HK-2 (cell line): ENCODE measurements at regions not wholly inside any gene's neighbourhood (a gene's known extent, or its start where the extent isn't known, plus 50 kb on each side); places are given as distances from the start of the nearest gene placed in this dataset.

Source experiments
- DNase-seq: peaks from one replicate; pipeline ENCODE4 v3.0.0-alpha.2; 2018; ENCODE audit not compliant: unreplicated experiment

DNA sequence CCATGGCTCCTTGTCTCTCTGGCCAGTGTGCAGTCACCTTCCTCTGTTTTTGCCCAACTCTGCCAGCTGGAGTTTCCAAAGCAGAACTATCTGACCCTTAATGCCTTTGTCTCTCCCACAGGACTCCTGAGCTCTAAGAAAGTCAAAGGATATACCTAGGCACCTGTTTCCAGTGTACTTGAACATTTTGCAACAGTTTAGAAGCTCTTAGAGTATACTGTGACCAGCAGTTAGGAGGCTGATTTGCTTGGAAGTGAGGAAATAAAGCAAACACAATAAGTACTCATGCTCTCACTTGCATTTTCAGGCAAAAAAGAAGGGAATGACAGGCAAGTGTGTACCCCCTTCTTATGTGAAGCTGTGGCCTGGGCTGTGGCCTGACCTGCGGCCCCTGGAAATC lies 204.3 kb upstream of the PLET1 start:
- no peak for DNase-seq

DNA sequence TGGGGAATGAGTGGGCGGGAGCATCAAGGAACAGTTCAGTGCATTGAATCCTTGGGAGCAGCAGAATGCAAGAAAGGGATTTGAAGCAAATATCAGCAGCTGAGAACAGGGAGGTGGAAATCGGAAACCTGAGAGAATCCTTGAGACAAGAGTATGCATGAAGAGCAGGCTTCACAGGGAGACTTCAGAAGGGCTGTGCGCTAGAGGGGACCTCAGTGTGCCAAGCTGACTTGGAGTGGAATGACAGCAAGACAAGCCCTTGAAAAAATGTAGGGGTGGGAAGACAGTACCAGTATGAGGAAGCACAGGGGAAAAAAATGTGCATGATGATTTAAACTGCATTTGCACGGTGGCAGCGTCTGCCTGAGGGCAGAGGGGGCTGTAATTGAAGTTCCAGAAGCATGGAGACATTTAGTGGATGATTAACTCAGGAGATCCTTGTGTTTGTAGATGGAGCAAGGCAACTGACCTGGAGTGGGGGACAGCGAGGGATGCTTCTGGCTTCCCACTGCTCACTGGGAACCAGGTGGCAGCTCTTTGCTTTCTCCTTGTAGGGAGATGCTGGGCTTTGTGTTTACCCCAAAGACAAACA lies 204.9 kb upstream of the PLET1 start:
- DNase-seq, result no peak

DNA sequence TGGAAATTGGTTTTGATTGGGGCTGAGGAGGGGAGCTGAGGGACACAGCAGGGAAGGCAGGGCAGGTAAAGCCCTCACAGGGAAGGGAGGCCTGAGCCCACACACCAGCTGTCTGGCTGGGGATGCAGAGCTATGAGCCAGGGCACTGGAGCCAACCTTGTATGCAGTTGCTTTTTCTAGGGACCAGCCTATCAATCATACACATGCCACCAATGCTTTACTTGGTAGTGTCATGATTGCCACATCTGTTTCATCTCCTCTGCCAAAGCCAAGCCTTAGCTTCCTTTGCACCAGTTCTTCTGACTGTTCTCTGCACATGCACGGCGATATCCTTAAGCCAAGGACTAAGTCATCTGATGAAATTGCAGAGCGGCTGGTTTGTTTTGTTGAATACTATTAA lies 207.1 kb upstream of the PLET1 start:
- no peak for DNase-seq

DNA sequence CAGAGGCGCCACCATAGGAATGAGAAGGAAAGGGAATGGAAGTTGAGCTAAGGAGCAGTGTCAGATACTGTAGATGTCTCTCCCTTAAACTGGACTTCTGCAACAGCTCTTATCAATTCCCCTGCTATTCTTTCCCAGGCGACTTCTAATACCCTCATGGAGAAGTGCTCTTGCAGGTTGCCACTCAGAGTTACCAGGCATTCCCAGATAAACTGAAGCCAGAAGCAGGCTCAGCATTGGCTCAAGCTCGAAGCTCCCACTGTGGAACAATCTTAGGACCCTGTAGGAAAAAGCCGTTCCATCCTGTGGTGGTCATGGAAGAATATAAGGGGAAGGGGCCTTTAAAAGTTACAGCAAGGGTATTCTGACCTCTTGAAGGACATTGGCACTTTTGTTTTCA lies 208.7 kb upstream of the PLET1 start:
- DNase-seq, result no peak

DNA sequence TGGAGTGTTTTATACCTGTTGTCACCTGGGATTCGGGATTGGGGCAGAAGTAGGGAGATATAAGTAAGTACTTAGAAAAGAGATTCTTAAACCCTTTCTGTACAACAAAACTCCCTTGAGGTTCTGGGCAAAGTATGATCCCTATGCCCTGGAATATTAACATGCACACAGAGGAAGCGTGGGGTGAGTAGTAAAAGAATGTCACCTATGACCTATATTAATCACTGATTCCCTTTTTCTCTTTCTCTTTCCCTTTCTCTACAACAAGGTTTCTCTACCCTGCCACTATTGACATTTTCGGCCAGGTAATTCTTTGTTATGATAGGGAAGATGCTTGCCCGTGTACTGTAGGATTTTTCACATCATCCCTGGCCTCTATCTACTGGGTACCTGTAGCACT lies 209.7 kb upstream of the PLET1 start:
- DNase-seq, result no peak

DNA sequence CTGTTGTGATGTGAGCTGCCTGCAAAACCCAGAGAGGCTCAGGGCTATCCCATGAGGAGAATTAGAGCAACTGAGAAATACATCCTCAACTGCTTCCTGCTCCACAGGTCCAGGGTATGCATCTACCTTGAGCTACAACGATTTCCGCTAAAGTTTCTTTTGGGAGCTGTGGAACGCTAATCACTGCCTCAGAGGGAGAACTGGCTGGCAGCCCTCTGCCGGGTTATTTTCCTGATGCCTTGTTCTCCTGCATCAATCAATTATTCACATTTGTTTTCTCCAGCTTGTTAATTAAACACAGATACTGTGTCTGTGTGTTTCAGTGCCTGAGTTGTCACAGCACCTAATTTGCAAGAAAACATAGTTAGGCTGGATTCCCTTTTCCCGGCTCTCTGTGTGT lies 211.1 kb upstream of the PLET1 start:
- no peak for DNase-seq

DNA sequence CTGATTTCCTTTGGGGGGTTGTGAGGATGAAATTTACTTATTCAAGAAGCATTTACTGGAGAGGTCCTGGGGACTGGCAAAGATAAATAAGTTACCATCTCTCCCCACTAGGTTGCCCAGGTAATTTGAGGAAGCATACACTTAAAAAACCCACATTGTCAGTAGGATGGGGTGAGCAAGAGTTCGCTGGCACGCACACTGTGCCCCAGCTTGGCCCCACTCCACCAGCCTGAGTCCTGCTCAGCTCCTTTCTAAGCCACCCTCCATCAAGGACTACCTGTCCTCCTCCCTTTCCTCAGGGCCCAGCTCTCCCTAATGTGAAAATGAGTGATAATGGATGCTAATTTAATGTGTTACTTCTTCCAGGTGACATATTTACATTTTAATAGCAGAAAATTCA lies 216.5 kb upstream of the PLET1 start:
- DNase-seq, result no peak

DNA sequence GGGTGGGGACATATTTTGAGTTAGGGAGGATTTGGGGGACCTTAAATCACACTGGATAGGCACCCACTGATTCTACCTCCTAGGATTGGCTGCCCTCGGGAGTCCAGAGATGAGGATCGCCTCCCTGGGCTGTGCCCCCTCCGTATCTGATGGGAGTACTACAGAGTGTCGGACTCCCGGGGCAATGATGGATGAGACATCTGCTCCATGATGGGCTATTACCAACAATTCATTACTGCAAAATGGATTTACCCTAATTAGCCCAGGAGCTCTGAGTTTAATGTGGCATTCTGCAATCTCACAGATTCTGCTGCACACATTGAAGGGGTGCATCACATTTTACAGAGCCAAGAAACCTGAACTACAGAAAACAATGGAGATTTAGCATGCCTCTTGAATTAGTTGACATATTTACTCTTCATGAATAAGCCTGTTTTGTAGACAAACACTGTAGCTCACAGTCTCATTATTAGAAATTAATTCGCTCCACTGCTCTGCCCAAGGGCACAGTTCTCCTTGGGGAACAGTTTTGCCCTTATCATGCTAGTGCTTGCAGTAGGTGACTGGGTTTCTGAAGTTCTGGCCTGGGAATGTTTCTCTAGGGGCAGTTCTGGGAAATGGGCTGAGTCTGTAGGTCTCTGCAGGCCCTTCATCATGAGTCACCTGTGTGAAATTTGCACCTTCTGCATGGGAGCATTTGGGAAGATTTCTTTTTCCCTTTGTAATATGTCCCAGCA lies 217.1 kb upstream of the PLET1 start:
- DNase-seq, result no peak

DNA sequence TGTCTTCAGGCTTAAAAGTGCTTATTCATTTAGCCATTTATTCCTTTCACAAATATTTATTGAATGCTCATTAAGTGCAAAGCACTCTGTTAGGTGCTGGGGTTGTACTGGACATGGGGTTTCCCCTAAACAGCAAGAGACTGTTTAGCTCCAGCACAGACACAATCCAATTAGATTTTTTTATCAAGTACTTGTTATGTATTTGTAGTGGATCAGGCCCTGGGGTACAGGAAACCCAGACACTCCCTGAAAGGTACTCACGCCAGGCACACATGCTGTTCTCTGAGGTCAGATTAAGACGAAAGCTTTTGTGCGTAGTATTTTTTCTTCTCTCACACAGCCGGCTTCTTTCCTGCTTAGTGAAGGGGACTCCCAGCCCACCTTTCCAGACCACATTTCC lies 218.1 kb upstream of the PLET1 start:
- no peak for DNase-seq

DNA sequence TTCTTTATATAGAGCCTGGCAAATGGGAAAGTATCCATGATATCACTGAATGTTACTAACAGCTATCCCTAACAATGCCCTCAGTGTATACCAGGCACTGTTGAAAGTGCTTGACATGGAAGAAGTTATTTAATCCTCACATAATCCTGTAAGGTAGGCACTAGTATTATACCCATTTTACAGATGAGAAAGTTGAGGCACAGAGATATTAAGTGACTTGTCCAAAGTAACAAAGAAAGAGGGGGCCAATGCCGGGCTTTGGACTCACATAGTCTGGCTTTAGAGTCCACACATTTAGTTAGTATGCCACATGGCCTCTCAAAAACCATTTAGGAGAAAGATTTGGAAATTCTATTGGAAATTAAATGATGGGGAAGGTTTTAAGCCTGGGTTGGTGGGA lies 220.8 kb upstream of the PLET1 start:
- no peak for DNase-seq

DNA sequence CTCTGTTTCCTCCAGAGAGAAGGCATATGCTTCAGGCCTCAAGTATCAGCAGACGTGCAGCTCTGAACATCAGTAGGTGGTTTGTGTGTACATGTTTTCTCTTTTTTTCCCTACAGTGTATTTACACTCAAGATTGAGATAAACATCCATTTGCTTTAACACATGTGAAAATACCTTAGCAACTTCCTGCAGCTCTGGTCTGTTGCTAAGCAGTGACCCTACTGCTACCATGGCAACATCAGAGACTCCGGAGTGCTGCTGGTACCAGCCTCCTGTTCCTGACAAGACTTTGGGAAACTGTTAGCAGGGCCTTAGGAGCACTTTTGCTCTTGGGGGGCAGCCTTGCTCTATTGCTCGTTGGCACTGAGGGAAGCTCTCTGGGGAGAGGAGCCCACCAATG lies 221.2 kb upstream of the PLET1 start:
- DNase-seq, result no peak

DNA sequence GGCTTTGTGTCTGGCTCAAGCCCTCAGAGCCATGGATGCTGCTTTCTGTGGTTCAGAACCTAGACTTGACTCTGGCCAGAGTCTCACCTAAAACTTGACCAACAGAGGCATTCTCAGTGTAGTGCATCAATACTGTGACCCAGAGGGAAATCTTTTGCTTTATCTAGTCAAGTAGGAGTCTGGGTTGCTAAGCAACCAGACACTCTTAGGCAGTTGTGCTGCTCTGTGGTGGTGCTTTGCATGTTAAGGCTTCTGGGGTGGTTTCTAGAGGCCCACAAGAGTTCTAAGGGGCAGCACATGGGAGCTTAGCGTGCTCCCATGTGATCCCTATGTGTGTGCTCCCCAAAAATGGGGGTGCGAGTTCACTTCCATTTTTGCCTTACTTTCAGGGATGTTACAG lies 224.6 kb upstream of the PLET1 start:
- DNase-seq, result no peak

DNA sequence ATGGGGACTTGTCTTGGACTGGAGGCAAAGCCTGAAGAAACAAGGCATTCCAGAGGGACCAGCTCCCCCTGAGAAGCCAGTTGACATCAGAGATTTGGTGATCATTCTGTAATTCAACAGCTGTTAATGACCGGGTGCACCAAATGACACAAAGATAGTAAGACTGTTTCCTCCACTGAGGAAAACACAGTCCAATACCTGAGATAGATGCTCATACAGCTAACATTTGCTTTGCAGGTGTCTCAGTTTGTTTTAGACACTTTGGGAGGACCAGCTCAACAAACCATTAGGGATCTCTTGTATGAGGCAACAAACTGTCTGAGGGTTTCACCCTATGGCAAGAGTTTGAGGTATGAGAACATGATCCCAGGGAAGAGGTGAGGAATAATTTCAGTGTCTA lies 237.2 kb upstream of the PLET1 start:
- DNase-seq, result no peak

DNA sequence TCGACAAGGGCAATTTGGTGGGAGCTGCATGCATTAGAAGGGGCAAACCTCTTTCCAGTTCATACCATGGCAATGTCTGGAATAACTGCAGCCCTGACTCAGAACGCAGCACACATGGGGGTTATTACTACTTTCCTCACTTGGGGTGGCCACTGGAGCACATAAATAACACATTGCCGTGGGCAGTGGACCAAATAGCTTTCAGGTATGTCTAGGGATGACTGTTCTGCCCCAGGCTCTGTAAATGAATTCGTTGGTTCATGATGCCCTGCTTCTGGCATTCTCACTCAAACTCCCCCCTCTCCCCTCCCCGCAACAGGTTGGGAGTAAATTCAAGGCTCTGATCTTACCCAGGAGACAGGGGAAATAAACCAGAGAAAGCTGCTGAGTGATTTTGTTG lies 238.0 kb upstream of the PLET1 start:
- DNase-seq, result no peak

DNA sequence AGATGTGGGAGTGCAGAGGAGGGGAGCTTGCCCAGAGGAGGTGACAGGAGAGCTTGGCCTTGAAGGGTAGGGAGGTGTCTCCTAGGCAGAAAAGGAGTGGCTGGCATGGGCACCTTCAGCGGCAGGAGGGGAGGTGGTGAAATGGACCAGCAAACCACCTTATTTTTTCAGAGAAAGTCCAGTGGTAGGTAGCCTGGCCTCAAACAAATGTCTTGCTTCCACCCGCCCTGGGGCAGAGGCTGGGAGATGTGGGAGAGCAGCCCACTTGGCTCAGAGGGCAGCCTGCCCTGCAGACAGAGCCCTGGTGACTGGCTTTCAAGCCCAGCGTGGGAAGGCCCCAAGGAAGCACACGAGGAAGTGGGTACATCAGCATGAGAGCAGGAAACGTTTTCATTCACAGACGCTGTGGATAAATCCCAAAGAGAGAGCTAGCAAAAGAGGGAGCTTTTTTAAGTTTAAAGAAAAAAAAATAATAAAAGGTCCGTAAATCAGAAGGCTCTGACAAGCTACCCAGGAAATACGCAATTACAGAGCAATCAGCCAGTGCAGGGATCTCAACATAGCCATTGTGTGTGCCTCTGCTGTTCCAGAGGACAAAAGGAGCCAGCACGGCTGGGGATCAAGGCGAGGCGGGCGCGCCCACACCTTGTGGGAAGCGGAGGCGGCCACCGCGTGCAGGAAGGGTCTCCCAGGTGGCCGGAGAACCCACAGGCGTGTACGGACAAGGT lies 238.7 kb upstream of the PLET1 start:
- no peak for DNase-seq

DNA sequence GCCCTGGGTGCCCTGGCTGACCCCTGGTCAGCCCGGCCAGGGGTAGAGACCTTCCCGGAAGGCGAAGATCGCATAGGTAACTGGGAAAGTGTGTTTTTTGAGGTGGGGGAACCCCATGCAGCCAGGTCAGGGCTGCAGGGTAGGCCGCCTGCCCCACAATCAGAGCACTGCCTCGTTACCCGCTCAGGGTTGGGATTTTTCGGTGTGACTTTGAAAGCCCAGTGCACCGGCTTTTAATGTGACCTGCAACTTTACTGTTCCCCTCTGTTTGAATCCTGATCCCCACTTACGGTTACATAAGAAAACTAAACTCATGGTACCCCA lies 239.2 kb upstream of the PLET1 start:
- no peak for DNase-seq

DNA sequence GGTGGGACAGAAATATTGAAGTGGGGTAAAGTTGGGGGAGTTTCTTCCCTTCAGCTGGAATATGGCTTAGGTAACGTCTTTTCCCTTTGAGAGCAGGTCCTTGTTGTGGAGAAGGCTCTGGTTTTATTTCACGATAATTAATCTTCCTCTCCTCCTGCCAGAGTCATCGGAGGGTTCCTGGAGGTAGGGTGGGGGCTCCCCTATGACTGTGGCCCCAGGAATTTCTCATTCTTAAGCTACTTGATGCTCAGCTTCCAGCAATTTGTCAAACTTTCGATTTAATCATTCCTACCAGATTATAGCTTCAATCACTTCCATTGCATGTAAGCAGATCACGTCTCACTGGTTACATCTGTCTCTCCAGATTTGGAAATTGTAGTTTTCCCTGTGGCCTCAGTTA lies 242.8 kb upstream of the PLET1 start:
- DNase-seq, result no peak

DNA sequence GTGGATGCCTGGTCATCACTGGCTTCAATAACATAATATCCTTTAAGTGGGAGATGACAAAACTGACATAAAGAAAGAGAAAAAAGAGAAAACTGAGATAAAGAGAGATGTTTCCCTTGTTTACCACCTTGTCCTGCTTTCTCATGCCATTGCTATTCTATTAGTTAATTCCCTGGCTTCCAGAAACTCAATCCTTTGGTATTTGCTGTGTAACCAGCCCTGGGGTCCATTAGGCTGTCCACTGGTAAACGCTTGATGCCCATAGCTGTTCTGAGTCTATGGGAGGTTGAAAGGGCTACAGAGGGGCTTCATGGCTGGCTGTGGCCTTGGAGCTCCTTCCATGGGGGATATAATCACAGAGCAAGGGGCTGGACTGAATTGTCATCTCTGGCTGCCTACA lies 243.4 kb upstream of the PLET1 start:
- DNase-seq, result no peak

DNA sequence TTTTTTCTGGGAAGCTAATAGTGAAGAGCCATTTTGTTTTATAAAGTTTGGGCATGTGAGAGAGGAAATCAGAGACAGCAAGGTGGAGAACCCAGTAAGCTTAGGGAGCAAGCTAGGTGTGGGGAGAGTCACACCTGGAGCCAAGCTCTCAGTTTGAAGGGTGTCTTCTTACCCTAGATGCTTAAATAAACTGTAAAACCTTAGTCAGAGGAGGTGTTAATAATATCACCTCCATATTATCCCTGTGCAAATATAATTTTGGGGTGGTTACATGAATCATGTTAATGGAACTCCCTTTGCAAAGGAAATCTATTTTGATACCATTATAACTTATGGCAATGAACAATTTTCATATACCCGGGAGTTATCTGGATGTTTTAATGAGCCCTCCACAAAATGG lies 246.2 kb upstream of the PLET1 start:
- no peak for DNase-seq

DNA sequence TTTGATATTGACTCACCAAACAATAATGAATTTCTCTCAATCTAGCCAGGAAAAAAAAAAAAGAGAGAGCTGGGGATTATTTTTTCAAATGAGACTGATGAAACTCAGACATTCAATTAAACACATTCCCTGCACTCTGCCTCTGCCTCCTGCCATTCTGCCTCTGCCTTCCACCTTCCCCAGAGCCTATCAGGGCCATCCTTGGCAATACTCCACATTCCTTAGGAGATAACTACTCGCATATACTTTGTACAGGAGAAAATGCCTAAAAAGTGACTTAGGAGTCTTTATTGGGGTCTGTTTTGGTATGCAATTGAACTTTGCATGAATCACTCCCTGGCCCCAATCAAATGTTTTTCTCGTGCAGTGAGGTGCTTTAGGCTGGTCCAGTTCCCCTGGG lies 246.6 kb upstream of the PLET1 start:
- DNase-seq, result no peak

DNA sequence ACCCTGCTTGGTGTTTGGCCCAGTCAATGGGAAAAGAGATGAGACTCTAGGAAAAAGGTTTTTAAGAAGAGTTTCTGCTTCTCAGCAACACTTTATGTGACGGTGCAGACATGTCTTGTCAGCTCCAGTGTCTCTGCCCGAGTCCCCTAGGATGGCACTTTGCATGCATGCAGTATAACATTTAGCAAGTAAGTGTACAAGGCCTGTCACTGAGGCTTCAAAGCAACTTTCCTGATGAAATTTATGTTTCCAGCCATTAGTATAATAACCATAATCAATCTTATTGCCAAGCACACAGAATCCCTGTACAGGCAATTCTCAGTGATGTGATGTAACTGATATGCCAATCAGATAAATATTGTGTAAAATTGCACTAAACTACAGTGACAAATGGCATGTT lies 248.1 kb upstream of the PLET1 start:
- DNase-seq, result no peak

DNA sequence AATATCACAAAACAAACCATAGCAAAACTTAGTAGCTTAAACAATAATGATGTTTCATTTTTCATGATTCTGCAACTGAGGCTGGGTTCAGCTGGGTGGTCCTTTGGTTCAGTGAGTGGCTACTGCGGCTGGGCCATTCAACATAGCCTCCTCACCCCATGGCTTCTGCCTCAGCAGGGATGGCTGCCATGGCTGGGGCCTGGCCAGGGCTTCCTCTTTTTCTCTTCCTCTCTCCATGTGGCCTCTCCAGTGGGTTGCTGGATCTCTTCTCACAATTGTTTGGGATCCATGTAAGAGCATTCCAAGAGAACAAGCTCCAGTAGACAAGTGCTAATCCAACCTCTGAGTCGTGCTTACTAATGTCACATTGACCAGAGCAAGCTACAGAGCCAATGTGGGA lies 248.6 kb upstream of the PLET1 start:
- no peak for DNase-seq

DNA sequence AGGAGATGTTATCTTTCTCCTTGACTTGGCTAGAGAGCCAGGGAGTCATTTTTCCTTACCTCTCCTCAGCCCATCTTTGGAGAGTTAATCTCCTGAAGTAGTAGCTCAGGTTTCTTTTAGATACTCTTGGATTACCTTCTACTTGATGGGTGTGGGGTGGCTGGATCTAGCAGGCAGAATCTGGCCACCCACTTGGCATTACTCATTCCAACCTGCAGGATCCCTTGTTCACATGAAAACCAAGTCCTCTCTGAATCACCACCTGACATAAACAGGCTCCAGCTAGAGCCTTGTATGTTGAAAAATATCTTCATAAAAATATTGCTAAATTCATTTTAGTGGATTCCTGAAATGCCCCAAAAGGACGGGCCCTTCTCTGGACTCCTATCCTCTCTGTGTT lies 250.6 kb upstream of the PLET1 start:
- DNase-seq, result no peak

DNA sequence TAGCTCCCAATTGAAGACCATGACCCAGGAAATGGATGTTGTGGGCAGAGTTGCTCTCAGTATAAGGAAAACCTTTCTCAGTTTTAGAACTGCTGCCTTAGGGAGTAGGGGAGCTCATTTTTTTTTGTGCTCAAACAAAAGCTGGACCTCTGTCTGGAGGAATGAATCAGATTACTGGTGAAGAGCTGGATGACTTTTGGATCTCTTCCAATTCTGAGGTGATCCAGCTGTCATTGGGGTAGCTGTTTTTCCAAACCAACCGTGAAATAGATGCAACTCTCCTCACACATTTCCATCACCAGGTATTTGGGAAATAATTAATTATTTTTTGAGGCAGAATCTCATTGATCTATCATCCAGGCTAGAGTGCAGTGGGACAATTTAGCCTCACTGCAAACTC lies 251.3 kb upstream of the PLET1 start:
- DNase-seq, result no peak
